PFSK-1 (cell line): ENCODE measurements at regions not wholly inside any gene's neighbourhood (a gene's known extent, or its start where the extent isn't known, plus 50 kb on each side); places are given as distances from the start of the nearest gene placed in this dataset.

Experiments
- FOXP2 ChIP-seq: optimal IDR thresholded peaks from 2 replicates; pipeline ENCODE3; 2011; ENCODE audit warnings: borderline replicate concordance, control low read depth, inconsistent platforms; ENCODE audit not compliant: insufficient read depth; ENCODE audit errors: extremely low read length, extremely low read depth
- POLR2AphosphoS5 ChIP-seq: IDR thresholded peaks from 2 replicates; pipeline ENCODE4 v1.6.1; 2012; ENCODE audit warnings: low read depth, mild to moderate bottlenecking, control low read depth, low read length, moderate library complexity
- SIN3A ChIP-seq: IDR thresholded peaks from 2 replicates; pipeline ENCODE4 v1.6.1; 2012; ENCODE audit warnings: mild to moderate bottlenecking, low read length, moderate library complexity, borderline replicate concordance; ENCODE audit not compliant: insufficient read depth
- TAF1 ChIP-seq: IDR thresholded peaks from 2 replicates; pipeline ENCODE4 v1.6.1; 2012; ENCODE audit warnings: low read length, control low read depth, borderline replicate concordance; ENCODE audit not compliant: insufficient read depth
- TF ChIP-seq, protein P1 (sequence below), 2 experiments: IDR thresholded peaks; 2 replicates each; pipeline versions ENCODE4 v1.6.1 to v1.8.0; 2011 to 2012; ENCODE audit warnings: low read depth in 2 of 2, low read length in 2 of 2, control low read depth in 1 of 2, inconsistent platforms in 1 of 2, mild to moderate bottlenecking in 1 of 2, moderate library complexity in 1 of 2; ENCODE audit not compliant: insufficient read depth in 1 of 2

DNA sequence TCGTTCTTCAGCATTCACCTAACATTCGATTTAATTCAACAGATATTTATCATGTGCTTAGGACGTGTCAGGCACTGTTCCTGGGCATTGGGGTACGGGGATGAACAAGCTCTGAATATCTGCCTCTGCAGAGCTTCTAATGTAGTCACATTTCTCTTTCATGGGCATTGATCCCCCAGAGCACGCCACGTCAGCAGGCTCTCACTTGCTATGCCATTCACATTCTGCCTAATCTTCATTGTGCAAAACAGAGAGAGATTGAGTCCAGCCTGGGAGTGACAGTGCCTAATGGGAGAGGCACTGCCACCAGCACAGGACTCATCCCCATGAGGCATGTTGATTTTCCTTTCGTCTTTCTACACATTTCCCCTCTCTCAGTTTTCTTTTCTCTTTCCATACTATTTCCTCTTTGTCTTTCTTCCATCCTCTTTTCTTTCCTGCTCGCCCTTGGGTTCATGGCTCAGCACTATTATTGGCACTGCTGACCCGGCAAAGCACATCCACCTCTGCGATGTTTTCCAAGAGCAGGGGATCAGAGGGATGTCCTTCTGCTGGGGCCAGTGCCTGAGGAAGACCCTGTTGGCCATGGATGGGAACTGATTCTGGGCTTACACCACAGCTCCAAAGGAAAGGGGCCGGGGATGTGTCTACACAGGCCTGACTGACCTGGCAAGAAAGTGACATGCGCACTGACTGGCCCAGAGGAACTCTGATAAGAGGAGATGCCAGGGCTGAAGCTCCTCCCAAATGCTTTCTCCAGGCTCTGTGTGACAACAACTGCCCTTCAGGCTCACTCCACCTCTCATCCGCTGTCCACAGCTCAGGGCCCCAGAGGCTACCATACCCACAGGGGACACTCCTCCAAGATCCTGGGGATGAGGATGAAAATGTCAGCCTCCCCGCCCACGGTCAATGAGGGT, 195.9 kb downstream of the TOMM20 start:
- TF ChIP-seq, protein P1, sequence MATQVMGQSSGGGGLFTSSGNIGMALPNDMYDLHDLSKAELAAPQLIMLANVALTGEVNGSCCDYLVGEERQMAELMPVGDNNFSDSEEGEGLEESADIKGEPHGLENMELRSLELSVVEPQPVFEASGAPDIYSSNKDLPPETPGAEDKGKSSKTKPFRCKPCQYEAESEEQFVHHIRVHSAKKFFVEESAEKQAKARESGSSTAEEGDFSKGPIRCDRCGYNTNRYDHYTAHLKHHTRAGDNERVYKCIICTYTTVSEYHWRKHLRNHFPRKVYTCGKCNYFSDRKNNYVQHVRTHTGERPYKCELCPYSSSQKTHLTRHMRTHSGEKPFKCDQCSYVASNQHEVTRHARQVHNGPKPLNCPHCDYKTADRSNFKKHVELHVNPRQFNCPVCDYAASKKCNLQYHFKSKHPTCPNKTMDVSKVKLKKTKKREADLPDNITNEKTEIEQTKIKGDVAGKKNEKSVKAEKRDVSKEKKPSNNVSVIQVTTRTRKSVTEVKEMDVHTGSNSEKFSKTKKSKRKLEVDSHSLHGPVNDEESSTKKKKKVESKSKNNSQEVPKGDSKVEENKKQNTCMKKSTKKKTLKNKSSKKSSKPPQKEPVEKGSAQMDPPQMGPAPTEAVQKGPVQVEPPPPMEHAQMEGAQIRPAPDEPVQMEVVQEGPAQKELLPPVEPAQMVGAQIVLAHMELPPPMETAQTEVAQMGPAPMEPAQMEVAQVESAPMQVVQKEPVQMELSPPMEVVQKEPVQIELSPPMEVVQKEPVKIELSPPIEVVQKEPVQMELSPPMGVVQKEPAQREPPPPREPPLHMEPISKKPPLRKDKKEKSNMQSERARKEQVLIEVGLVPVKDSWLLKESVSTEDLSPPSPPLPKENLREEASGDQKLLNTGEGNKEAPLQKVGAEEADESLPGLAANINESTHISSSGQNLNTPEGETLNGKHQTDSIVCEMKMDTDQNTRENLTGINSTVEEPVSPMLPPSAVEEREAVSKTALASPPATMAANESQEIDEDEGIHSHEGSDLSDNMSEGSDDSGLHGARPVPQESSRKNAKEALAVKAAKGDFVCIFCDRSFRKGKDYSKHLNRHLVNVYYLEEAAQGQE (IDR thresholded peaks at IDR 0.05; ENCODE audit: insufficient read depth in 1 of 2, low read depth in 2 of 2, low read length in 2 of 2): no peak
- TF ChIP-seq FOXP2 (no peak), SIN3A (no peak)

DNA sequence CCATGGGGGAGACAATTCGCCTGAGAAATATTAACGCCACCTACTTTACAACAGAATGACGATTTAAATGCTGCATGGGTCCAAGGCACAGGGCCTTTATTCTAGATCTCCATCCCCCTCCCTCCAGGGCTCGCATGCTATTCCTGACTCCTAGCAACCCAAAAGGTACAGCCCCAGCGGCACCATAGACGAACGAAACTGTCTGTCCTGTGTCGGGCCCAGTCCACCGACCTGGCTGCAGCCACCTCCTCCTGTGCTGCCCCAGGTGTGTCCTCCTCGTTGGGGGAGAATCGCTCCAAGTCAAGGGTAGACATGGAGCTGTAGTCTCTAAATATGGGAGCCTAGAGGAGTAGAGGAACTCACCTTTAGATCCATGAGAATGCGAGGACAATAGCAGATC, 196.5 kb downstream of the TOMM20 start:
- TF ChIP-seq POLR2AphosphoS5 (no peak), FOXP2 (no peak), TAF1 (no peak), SIN3A (no peak)
- TF ChIP-seq, protein P1 (IDR thresholded peaks at IDR 0.05; ENCODE audit: insufficient read depth in 1 of 2, low read depth in 2 of 2, low read length in 2 of 2): no peak

DNA sequence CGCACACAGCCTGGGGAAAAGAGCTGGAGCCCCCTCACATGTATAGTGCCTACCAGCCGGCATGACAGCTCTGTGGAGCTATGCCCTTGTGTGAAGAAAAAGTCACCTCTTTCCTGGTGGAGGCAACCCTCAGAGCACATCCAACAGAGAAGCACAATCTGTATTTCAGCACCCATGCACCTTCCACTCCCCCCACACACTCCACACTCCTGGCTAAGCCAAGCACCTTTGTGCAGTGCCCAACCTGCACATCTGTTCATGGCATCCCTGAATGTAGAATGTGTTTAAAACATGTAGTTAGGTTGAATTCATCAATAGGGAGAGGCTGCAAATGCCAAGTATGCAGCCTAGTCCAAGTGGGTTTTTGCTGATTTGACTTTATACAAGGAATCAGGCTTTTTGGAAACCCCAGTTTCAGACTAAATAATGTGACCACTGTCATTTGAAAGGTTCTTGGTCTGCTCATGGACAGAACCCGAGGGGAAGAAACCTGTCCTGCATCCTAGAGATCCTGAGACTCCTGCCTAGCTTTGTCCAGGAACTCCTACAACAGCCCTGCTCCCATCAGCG, 197.1 kb downstream of the TOMM20 start:
- TF ChIP-seq FOXP2 (no peak), POLR2AphosphoS5 (no peak), TAF1 (no peak), SIN3A (no peak)
- TF ChIP-seq, protein P1 (IDR thresholded peaks at IDR 0.05; ENCODE audit: insufficient read depth in 1 of 2, low read depth in 2 of 2, low read length in 2 of 2): no peak

DNA sequence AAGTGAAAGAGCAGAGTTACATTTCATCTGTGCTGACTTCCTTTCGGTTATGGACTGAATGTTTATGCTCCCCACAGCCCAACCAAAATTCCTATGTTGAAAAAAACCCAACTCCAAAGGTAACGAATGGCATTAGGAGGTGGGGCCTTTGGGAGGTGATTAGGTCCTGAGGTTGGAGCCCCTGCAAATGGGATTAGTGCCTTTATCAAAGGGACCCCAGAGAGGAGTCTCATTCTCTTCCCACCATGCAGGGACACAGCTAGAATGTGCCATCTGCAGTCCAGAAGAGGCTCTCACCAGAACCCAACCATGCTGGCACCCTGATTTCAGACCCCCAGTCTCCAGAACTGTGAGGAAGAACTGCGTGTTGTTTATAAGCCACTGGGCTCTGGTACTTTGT, 199.3 kb downstream of the TOMM20 start:
- TF ChIP-seq TAF1 (no peak), POLR2AphosphoS5 (no peak), FOXP2 (no peak), SIN3A (no peak)
- TF ChIP-seq, protein P1 (IDR thresholded peaks at IDR 0.05; ENCODE audit: insufficient read depth in 1 of 2, low read depth in 2 of 2, low read length in 2 of 2): no peak
